GM18498 (cell line): ENCODE measurements at regions not wholly inside any gene's neighbourhood (a gene's known extent, or its start where the extent isn't known, plus 50 kb on each side); places are given as distances from the start of the nearest gene placed in this dataset.
"Not testable (repeated sequence)": the region's sequence is repeated elsewhere in the genome, so short reads cannot be mapped to it uniquely, and the experiment has no call there.

Source experiments
- ATAC-seq: cut with Tn5 transposase; IDR thresholded peaks from one replicate; pipeline ENCODE4 v1.9.1; 2021; ENCODE audit warnings: mild to moderate bottlenecking, moderate library complexity; ENCODE audit not compliant: unreplicated experiment

DNA sequence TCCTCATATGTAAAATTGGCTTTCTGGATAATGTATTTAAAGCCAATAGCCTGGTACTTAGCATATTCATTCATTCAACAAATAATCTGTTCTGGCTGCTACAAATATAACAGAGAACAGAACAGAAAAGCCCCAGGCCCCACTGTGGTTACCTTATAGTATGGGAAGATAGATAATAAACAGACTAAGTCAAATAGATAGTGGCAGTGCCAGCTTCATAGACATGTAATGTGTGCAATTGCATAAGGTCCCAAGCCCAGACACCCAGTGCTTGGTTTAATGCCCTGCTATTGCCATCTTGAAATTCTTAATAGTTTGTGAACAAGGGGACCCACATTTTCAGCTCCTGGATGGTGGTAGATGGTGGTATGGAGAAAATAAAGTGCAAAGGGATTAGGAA lies 320.2 kb upstream of the USP15 start:
- ATAC-seq = no peak

DNA sequence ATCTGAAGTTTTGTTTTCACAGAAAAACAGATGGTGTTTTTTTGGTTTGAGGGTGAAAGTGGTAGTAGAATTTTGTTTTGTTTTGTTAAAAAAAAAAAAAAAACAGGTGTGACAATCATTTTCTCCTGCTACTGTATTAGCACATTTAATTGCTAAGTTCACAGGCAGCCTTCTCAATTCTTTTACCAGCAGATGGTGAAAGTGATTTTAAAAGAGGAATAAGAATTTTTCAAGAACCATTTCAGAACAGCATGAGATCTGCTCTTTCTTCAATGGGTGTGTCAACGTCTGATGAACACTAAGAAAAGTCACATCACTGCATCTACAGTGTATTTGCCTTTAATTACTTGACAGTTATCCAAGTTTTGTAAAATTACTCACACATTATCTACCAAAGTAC lies 303.7 kb upstream of the USP15 start:
- peak; percentile 63 for ATAC-seq

DNA sequence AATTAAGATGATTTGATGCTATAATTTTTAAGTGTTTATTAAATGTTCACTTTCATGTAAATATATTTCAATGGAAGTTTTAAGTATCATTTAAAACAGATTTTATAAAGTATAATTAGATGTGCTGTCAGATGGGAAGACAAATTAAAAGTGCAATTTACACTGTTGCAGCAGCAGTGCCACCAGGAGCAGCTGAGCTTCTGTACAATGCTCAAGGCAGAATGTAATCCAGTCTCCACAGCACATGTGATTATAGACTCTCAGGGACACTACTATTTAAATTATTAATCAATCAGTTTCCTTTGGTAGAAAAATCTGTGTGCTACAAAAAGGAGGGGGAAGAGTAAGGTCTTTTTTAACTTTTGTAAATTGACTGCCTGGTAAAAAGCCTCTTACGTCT lies 285.7 kb upstream of the USP15 start:
- no peak for ATAC-seq

DNA sequence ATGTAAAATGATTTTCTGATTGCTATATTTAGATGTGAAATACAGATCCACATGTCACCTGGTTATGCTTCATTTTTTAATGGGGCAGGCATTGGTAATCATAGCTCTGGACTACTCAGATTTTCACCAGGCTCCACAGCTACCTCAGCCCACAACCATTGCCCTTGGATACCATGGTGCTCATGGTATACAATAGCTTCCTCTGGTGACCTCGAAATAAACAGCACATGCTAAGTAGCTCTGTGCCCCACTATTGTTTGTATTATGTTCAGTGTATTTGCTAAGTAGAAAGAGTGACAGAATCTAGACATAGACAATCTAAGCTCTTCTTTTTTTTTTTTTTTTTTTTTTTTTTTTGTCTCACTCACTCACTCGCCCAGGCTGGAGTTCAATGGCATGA lies 274.4 kb upstream of the USP15 start:
- ATAC-seq = no peak

DNA sequence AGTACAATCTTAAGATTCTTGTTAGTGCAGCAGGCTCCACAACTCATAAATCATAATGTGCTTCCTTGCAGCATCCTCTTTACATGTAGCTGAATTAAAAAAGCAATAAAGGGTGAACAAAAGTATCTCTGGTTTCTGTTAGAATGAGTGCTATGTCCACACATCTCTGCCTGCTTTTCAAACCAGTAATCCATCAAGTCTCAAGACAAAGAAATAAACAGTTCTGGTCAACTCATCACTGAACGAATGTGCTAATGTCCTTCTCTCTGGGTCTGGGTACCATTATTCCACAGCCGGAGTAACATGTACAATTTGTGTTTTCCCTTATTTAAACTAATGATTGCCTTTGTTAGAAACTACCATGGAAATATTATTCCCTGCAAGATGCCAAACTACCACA lies 273.0 kb upstream of the USP15 start:
- ATAC-seq = no peak

DNA sequence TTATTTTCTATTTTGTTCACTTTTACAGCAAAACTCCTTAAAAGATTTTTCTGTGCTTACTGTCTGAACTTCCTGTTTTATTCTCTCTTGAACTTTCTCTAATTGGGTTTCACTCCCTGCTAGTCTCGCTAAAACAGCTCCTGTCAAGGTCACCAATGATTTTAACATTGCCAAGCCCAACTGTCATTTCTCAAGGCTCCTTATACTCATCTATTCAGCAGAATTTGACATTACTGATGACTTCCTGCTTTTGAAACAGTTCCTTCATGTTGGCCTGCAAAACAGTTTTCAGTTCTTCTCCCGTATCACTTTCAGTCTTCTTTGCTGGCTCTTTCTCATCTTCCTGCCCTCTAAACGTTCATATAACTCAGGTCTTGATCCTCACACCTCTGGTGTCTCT lies 268.5 kb upstream of the USP15 start:
- ATAC-seq = no peak

DNA sequence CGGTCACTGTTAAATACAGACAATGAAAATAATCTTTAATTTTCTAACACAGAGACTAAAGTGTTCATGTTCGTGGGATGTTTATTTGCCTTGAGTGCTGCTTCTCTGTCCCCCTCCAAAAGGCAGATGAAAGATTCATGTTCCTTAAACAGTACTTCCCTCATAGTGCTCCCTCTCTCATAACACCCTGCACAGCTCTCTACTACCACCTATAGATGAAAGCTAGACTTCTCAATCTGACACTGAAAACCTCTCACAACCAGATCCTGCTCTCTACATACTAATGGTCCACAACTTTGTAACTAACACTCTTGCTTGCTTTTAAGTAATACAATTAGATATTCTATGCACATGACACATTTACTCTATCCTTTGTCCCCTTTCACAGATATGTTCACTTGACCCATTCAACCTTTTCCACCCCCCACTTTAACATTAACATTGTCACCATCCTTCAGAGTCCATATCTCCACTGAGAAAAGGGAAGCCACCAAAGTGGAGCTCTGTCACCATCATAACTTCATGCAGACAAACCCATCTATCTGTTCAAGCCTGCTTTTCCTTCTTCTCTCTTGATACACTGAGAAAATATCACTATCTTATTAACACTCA lies 266.4 kb upstream of the USP15 start:
- peak; percentile 83 for ATAC-seq

DNA sequence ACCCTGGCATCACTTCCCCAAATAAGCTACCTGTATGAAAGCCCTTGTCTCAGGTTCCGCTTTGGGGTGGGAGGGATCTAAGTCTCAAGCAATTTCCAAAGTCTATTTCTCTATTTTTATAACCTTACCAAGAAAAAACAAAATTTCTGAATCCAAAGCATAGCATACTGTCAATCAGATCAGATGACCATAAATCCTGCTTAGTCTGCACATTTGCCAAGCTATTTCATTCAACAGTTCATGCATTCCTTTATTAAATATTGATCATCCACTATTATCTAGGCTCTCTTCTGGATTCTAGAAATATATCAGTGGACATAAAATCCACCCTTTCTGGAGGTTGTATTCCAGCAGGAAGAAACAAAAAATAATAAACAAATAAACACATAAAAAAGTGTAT lies 263.5 kb upstream of the USP15 start:
- no peak for ATAC-seq

DNA sequence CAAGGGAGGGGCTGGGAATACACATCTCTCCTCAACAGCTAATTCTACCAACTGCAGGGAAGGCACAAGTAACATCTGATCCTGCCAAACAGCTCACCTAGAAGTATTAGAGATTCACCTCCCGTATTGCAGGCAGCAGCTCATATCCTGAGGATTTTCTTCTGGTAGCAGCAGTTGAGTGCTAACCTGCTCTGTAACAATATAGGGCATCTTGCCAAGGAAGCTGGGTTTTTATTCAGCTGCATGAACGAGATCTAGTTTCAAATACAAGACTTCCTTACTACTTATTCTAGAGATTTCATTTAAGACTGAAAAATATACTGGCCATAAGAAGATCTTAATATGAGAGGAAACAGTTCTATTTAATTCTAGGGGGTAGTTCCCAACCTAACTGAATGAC lies 261.4 kb upstream of the USP15 start:
- ATAC-seq = no peak

DNA sequence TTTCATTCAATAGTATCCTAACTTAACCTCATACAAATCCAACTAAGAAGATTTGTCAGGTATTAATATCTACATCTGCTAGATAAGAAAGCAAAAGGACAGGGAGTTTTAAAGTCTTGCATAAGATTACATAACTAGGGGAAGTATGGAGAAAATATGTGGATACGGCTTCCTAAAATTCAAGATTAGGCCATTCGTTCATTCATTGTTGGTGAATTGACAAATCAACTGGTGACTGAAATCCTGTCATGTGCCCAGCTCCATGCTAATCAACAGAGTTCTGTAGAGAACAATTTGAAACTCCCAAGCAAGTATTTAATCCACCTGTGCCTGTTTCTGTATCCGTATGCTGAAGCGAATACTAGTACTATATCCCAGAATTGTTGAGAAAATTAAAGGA lies 260.9 kb upstream of the USP15 start:
- ATAC-seq = no peak

DNA sequence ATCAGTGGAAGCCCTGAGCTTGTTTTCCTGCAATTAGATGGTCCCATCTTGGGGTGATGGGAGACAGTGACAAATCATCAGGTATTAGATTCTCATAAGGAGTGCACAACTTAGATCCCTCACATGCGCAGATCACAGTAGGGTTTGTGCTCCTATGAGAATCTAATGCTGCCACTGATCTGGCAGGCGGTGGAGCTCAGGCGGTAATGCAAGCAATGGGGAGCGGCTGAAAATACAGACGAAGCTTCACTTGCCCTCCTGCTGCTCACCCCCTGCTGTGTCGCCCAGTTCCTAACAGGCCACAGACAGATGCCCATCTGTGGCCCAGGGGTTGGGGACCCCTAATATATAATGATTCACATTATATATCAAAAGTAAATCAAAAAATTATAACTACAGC lies 258.8 kb upstream of the USP15 start:
- no peak for ATAC-seq

DNA sequence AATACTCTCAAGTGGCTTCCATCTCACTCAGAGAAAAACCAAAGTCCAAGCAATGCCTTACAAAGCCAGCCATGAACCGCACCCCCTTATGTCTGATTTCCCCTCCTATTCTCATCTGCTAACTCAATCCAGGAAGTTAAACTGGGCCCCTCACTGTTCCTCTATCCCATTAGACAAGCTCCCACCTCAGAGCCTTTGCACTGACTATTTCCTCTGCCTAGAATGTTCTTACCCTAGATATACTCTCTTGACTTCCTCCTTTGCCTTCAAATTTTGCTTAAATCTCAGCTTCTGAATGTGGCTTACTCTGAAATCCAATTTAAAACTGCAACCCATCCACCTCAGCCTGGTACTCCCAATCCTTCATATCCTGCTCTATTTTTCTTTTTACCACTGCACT lies 257.0 kb upstream of the USP15 start:
- no peak for ATAC-seq

DNA sequence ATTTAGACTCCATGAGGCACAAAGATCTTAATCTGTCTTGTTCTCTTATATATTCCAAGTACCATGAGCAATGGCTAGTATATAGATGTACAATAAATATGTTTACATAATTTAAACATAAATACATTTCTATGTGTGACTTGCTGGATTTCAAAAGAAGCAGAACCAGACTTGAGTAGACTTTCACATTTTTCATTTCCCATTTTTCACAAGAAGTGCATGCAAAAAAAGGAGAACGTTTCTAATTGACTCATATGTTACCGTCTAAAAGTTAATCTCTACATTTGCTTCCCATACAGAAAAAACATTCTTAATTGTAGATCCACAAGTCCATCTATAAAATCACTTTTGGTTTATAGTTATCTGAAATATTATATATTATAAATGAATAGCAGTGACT lies 256.5 kb upstream of the USP15 start:
- no peak for ATAC-seq

DNA sequence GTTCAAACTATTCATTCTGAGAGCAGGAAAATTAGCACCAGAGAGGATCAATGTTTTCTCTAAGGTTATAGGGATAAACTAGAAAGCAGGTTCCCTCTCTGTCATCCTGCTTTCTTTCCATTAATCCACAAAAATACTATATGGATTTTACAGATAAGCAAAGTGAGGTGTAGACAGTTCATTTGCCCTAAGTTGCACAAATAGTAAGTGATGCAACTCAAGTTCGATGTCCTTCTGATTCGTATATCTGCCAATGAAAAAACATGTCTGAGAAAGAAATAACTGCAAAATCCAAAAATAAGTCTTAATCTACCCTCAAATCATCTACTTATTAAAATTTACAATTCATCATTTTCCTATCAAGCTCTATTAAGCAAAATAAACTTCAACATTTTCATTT lies 254.6 kb upstream of the USP15 start:
- ATAC-seq = no peak

DNA sequence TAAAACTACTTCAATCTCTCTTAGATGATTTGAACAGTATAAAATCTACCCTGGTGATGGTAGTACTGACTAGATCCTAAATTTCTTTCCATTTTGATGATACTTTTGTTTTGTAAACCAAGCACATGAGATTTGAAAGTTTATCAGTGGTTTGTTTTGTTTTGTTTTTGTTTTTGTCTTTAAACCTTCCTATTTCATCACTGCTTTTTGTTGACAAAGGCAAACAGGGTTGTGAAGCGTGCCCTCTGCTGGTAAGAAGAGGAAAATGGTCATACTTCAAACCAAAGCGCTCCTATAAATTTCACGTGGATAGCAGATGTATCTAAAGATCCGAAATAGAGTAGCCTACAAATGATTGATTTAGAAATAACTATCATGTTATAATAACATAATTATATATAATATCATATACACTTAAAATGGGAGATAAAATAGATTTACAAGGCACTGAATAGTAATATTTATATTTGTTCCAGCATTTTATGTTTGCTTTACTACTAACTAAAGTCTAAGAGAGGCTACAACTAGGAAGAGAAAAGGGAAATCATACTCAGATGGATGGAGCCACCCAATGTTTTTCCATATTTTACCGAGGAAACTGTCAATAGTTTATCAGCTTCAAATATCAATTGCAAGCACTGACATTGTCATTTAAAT lies 254.0 kb upstream of the USP15 start:
- ATAC-seq = peak; percentile 65

DNA sequence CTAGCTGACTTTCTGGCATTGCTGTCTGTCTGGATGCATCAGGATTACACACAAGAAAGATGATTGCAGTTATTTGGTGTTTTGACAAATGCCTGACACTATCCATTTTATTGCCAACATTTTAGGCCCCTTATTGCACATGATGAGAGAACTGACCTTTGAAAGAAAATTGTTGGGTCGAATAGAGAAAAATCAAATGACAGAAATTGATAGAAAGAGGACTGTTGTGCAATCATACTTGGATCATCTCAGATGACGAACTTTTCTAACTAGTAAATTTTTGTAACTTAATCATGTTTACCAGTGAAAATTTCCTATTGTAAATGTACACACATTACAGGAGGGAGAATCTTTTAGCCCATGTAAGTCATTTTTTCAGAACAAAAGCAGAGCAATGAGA lies 251.5 kb upstream of the USP15 start:
- no peak for ATAC-seq

DNA sequence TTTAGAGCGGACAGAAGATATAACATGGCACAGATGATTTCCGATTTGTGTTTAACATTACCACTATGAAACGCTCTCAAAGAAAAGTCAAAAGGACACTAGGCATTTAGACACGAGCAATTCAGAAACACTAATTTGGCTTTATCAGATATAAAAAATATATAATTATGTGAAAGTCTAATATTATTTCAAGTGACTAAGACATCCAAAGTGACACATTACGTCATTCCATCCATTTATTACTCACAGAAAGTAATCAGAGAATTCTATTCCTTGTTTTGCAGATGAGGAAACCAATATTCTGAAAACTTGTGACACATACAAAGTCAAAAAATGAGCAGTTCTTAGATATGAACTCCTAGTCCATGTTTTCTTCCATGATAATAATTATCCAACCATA lies 250.8 kb upstream of the USP15 start:
- ATAC-seq = no peak

DNA sequence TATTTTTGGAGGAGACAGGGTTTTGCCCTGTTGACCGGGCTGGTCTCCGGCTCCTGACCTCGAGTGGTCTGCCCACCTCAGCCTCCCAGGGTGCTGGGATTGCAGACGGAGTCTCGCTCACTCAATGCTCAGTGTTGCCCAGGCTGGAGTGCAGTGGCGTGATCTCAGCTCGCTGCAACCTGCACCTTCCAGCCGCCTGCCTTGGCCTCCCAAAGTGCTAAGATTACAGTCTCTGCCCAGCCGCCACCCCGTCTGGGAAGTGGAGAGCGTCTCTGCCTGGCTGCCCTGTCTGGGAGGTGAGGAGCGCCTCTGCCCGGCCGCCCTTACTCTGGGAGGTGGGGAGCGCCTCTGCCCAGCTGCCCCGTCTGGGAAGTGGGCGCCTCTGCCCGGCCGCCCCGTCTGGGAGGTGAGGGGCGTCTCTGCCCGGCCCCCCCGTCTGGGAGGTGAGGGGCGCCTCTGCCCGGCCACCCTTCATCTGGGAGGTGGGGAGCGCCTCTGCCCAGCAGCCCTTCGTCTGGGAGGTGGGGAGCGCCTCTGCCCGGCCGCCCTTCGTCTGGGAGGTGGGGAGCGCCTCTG lies 249.8 kb upstream of the USP15 start:
- not testable (repeated sequence) for ATAC-seq

DNA sequence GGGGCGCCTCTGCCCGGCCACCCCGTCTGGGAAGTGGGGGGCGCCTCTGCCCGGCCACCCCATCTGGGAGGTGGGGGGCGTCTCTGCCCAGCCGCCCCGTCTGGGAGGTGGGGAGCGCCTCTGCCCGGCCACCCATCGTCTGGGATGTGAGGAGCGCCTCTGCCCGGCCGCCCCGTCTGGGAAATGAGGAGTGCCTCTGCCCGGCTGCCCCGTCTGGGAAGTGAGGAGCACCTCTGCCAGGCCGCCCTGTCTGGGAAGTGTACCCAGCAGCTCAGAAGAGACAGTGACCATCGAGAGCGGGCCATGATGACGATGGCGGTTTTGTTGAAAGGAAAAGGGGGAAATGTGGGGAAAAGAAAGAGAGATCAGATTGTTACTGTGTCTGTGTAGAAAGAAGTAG lies 249.2 kb upstream of the USP15 start:
- ATAC-seq = not testable (repeated sequence)

DNA sequence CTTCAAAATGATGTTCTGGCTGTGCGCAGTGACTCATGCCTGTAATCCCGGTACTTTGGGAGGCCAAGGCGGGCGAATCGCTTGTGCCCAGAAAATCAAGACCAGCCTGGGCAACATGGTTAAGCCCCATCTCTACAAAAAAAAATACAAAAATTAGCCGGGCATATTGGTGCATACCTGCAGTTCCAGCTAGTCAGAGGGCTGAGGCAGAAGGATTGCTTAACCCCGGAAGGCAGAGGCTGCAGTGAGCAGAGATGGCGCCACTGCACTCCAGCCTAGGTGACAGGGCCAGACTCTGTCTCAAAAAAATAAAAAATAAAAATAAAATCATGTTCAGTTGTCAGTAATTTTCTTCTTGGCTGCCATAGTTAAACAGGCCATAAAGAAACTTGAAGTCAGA lies 245.9 kb upstream of the USP15 start:
- ATAC-seq = no peak

DNA sequence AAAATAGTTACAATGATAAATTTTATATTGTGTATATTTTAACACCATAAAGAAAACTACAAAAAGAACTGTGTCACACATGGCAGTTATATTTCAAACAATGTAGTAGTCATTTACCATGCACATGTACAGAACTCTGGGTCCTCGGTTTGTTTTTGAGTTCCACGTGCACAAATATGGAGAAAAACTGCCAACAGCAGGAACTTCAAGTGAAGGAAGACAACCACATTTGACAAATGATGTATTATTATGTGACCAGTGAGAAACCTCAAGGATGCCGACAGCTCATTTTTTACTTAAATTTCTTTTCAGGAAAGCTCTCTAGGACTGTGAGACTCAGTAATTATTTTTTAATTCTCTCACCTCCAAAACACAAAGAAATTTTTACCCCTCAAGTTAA lies 244.2 kb upstream of the USP15 start:
- no peak for ATAC-seq

DNA sequence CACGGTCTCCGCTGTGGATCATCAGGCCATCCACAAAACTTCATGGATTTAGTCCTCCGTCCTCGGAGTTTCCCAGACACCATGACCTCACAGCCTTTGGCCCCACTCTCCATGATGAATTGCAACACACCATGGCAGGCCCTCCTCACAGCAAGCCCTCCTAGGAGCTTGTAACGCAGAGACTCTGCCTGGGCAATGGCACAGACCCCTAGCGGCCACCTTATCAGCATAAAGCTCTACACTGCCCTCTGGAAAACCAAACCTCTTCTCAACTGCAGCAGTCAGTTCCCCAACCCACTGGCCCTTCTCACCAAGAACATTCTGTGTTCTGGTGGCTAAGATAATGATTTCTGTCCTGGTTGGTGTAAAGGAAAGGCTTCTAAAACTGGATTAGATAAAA lies 238.4 kb upstream of the USP15 start:
- ATAC-seq = no peak

DNA sequence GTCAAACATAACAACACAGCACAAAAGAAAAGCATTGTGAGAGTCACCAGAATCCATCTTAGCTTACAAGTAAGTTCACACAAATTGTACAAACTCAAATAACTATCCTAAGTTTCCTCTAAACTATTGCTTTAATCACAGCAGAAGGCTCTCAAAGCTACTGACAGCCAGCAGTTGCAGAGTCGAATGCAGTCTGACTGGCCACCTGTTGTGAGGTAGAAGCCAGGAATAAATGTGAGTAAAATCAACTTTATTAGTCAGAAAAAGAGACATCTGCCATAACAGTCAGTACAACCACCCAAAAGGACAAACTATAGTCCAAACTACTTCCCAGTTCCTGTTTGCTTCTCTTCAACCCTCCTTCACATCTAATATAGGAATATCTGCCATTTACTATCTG lies 231.7 kb upstream of the USP15 start:
- ATAC-seq = no peak
